ENCODE measurements at regions not wholly inside any gene's neighbourhood (a gene's known extent, or its start where the extent isn't known, plus 50 kb on each side); places are given as distances from the start of the nearest gene placed in this dataset.

DNA sequence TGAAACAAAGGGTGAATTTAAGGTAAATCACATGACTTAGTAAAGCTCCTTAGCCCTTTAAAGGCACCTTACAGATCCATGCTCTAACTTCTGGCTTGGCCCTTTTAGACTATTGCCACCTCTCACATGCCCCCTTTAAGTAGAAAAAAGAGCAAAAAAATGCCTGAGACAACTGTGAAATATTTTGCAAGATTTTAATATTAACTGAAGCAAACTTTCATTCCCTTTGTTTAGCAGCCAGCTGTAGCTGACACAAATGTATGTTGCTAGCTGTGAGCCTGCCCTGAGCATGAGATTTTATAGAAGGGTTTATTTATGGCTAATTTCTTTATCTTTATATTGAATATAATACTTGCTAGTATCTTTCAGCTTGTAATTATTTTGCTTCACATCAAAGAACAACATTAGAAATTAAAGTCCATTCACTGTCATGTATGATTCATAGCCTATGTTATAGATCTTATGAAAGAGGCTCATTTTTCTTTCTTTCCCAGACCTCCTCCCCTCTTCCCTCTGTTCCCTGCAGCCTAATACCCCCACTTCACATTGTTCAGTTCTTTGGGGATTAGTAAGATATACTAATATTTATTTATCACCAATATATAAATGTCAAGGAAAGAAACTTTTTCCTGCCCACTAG lies 637.2 kb upstream of the ZEB2 start:
- Histone ChIP-seq H3K9ac (ENCODE audit: low read depth, low read length) (no peak overlapping the region), H3K4me1 (ENCODE audit: insufficient read depth, low read length) (no peaks in the 10 kb centered on the region), H3K4me3 (ENCODE audit: low read length) (no peak overlapping the region), H3K36me3 (ENCODE audit: insufficient read depth, low read depth, low read length) (no peaks in the 10 kb centered on the region), H3K27ac (ENCODE audit: low read length) (no peak overlapping the region), H3K9me3 (ENCODE audit: insufficient read depth, low read depth, low read length) (no peaks in the 10 kb centered on the region), H3K27me3 (ENCODE audit: insufficient read depth, low read length) (no peaks in the 10 kb centered on the region)

DNA sequence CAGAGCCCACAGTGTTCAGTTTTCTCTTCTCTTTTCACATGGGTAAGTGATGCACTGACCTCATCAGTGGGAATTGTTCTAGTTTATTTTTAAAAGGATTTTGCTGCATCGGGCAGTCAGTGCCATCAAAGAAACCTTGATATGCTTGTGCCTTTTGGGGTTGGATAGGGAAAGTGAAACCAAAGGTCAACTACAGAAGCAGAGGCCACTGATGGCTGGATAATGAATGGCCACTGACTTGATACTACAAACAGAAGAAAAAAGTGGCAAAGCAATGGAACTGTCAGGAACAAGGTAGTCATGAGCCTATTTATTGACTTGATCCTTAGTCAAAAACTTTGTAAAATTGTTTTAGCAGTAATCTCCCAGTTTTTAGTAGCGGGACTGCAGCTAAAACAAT lies 636.3 kb upstream of the ZEB2 start:
- Histone ChIP-seq H3K9me3 (ENCODE audit: insufficient read depth, low read depth, low read length) (no peaks in the 10 kb centered on the region), H3K4me3 (ENCODE audit: low read length) (no peak overlapping the region), H3K27ac (ENCODE audit: low read length) (no peak overlapping the region), H3K36me3 (ENCODE audit: insufficient read depth, low read depth, low read length) (no peaks in the 10 kb centered on the region), H3K4me1 (ENCODE audit: insufficient read depth, low read length) (no peaks in the 10 kb centered on the region), H3K9ac (ENCODE audit: low read depth, low read length) (no peak overlapping the region), H3K27me3 (ENCODE audit: insufficient read depth, low read length) (no peaks in the 10 kb centered on the region)

DNA sequence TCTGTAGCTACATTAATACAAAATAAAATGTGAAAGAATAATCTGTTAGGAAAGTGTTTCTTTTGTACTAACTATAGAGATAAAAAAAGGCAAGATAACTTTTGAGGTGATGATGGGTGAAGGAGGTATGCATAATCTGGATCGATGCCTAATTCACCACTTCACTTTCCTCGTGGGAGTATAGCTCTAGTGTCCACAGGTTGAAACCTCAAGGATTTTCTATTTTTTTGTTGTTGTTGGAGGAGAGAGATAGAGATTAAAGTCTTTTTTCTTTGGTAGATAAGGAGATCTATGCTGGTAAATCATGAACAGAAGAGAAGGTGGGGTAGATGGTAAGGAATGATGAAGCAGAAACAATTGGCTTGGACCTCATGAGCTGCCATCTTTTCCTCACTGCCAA lies 635.3 kb upstream of the ZEB2 start:
- Histone ChIP-seq H3K4me3 (ENCODE audit: low read length) (no peak overlapping the region), H3K4me1 (ENCODE audit: insufficient read depth, low read length) (no peaks in the 10 kb centered on the region), H3K9ac (ENCODE audit: low read depth, low read length) (no peak overlapping the region), H3K36me3 (ENCODE audit: insufficient read depth, low read depth, low read length) (no peaks in the 10 kb centered on the region), H3K27ac (ENCODE audit: low read length) (no peak overlapping the region), H3K9me3 (ENCODE audit: insufficient read depth, low read depth, low read length) (no peaks in the 10 kb centered on the region), H3K27me3 (ENCODE audit: insufficient read depth, low read length) (no peaks in the 10 kb centered on the region)

DNA sequence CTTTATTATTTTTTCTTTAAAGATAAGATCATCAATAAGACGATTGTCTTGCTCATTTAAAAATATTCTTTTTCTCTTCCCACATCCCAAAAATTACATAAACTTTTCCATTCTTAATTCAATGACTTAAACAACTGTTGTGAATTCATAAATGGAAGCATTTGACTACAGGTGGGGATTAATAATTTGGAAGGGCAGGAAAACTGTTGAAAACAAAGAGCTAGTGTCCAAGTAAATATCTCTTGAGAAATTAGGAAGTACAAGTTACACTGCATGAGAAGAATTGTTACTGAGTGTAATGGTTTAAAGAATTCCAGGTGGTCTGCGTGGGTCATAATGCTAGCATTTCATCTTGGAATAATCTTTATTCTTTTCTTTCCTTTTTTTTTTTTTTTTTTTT lies 634.8 kb upstream of the ZEB2 start:
- Histone ChIP-seq H3K27ac (ENCODE audit: low read length) (no peak overlapping the region), H3K36me3 (ENCODE audit: insufficient read depth, low read depth, low read length) (no peaks in the 10 kb centered on the region), H3K4me1 (ENCODE audit: insufficient read depth, low read length) (no peaks in the 10 kb centered on the region), H3K9ac (ENCODE audit: low read depth, low read length) (no peak overlapping the region), H3K9me3 (ENCODE audit: insufficient read depth, low read depth, low read length) (no peaks in the 10 kb centered on the region), H3K4me3 (ENCODE audit: low read length) (no peak overlapping the region), H3K27me3 (ENCODE audit: insufficient read depth, low read length) (no peaks in the 10 kb centered on the region)

DNA sequence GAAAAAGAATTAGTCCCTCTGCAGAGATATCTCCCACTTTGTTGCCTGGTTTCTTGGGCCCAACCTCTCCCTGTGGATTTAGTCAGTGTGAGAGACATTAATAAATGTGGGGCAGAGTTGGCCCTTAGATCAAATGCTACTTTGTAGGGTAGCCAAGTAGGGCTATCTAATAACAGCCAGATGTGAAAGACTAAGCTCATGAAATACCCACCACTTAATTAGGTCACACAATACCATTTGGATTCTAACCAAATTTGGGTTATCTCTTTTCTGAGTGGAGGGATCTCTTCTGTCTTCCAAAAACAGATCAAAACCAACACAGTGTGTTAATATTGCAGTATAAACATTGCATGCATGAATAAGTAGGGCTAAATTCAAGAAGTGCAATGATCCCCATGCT lies 626.8 kb upstream of the ZEB2 start:
- Histone ChIP-seq H3K27ac (ENCODE audit: low read length) (no peak overlapping the region), H3K4me1 (ENCODE audit: insufficient read depth, low read length) (no peaks in the 10 kb centered on the region), H3K36me3 (ENCODE audit: insufficient read depth, low read depth, low read length) (no peaks in the 10 kb centered on the region), H3K9me3 (ENCODE audit: insufficient read depth, low read depth, low read length) (peaks cover 4% of the 10 kb centered on the region; the same call in 1 of the 2 replicates), H3K9ac (ENCODE audit: low read depth, low read length) (no peak overlapping the region), H3K4me3 (ENCODE audit: low read length) (no peak overlapping the region), H3K27me3 (ENCODE audit: insufficient read depth, low read length) (no peaks in the 10 kb centered on the region)

DNA sequence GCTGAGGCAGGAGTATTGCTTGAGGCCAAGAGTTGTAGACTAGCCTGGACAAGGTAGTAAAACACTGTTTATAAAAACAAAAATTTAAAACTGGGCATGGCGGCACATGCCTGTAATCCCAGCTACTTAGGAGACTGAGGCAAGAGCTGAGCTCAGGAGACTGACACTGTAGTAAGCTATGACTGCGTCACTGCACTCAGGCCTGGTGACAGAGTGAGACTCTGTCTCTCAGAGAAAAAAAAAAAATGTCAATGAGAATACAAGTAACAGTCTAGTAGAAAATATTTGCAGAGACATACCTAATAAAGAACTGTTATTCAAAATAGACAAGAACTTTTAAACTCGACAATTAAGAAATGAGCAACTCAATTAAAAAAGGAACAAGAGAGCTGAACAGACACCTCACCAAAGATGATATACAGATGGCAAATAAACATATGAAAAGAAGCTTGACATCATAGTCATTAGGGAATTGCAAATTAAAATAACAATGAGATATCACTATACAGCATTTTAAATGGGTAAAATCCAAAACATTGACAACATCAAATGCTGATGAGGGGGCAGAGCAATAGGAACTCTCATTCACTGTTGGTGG lies 624.3 kb upstream of the ZEB2 start:
- Histone ChIP-seq H3K27me3 (ENCODE audit: insufficient read depth, low read length) (no peaks in the 10 kb centered on the region), H3K9me3 (ENCODE audit: insufficient read depth, low read depth, low read length) (peaks cover 4% of the 10 kb centered on the region; the same call in 1 of the 2 replicates), H3K36me3 (ENCODE audit: insufficient read depth, low read depth, low read length) (no peaks in the 10 kb centered on the region), H3K4me1 (ENCODE audit: insufficient read depth, low read length) (no peaks in the 10 kb centered on the region), H3K4me3 (ENCODE audit: low read length) (no peak overlapping the region), H3K9ac (ENCODE audit: low read depth, low read length) (no peak overlapping the region), H3K27ac (ENCODE audit: low read length) (no peak overlapping the region)

DNA sequence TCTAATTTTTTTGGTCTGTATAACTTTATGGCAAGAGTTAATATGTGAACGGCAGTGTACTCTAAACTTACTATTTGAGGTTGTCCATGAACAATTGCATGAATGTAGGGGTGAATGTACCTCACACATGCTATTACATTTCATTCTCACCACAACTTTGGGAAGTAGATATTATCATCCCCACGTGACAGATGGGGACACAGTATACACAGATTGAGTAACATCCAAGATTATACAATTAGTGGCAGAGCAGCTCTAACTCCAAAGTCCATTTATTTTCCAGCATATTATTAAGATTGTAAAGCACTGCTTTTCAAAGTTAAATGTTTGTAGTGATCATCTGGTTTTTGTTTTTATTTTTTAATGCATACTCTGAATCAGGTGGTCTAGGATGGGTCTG lies 622.1 kb upstream of the ZEB2 start:
- no peak overlapping the region for H3K4me3 ChIP-seq (ENCODE audit: low read length)
- H3K36me3 ChIP-seq (ENCODE audit: insufficient read depth, low read depth, low read length), result no peaks in the 10 kb centered on the region

DNA sequence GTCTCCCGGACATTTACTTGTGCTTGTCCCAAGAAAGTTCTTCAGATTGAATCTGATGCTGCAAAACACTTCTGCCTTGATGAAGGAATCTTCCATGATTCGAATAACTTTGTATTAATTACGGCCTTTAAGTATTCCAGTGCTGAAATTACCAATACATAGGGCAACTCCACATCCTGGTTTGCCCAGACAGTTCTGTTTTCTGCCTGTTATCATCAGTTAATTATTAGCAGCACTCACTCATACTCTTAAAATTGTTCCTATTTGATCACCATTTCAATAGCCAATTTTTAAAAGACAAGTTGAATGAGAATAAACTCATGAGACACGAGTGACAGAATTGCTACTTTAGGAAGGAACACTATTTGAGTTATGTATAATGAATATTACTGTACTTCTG lies 620.7 kb upstream of the ZEB2 start:
- Histone ChIP-seq H3K9ac (ENCODE audit: low read depth, low read length) (no peak overlapping the region), H3K9me3 (ENCODE audit: insufficient read depth, low read depth, low read length) (no peaks in the 10 kb centered on the region), H3K27me3 (ENCODE audit: insufficient read depth, low read length) (no peaks in the 10 kb centered on the region), H3K4me3 (ENCODE audit: low read length) (no peak overlapping the region), H3K27ac (ENCODE audit: low read length) (no peak overlapping the region), H3K36me3 (ENCODE audit: insufficient read depth, low read depth, low read length) (no peaks in the 10 kb centered on the region), H3K4me1 (ENCODE audit: insufficient read depth, low read length) (no peaks in the 10 kb centered on the region)

More for the DNA sequence above, 622.1 kb upstream of the ZEB2 start:
- H3K9ac ChIP-seq (ENCODE audit: low read depth, low read length), result no peak overlapping the region
- no peaks in the 10 kb centered on the region for H3K9me3 ChIP-seq (ENCODE audit: insufficient read depth, low read depth, low read length)
- no peaks in the 10 kb centered on the region for H3K4me1 ChIP-seq (ENCODE audit: insufficient read depth, low read length)
- no peaks in the 10 kb centered on the region for H3K27me3 ChIP-seq (ENCODE audit: insufficient read depth, low read length)
- no peak overlapping the region for H3K27ac ChIP-seq (ENCODE audit: low read length)

DNA sequence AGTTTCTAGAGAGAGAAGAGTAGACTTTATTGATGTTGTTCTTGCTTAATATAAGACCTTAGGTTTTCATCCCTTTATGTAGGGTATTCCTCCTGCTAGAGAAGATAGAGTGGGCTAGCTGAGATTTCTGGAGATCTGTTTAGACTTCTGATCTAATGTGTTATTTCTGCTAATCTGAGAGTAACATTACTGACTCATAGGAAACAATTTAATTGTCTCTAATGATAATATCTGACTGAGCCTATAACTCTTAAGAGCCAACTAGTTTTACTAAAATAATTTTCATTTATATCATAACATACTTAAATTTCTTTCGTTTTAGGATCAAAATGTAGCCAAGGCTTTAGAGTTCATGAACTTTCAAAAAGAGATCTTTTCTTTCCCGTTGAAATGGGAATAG lies 618.7 kb upstream of the ZEB2 start:
- Histone ChIP-seq H3K36me3 (ENCODE audit: insufficient read depth, low read depth, low read length) (no peaks in the 10 kb centered on the region), H3K9me3 (ENCODE audit: insufficient read depth, low read depth, low read length) (no peaks in the 10 kb centered on the region), H3K4me1 (ENCODE audit: insufficient read depth, low read length) (peaks cover 3% of the 10 kb centered on the region; the same call in 1 of the 2 replicates), H3K27ac (ENCODE audit: low read length) (no peak overlapping the region), H3K27me3 (ENCODE audit: insufficient read depth, low read length) (no peaks in the 10 kb centered on the region), H3K9ac (ENCODE audit: low read depth, low read length) (no peak overlapping the region), H3K4me3 (ENCODE audit: low read length) (no peak overlapping the region)

DNA sequence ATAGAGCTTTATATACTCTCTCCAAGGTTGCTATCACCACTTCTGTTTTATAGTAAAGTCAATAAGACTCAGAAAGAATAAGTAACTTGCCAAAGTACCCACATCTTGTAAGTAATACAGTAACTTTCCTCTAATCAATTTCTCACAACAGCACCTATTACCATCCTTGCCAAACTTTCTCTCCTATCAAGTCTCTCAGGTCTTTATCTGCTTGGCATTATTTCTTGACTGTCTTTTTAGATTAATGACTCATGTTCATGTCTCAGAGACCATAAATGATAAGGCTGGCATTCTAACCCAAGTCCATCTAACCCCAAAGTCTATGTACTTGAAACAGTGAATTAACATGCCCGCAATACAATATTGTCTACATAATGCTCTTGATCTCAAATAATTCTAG lies 618.0 kb upstream of the ZEB2 start:
- Histone ChIP-seq H3K27me3 (ENCODE audit: insufficient read depth, low read length) (no peaks in the 10 kb centered on the region), H3K9me3 (ENCODE audit: insufficient read depth, low read depth, low read length) (no peaks in the 10 kb centered on the region), H3K4me3 (ENCODE audit: low read length) (no peak overlapping the region), H3K27ac (ENCODE audit: low read length) (no peak overlapping the region), H3K4me1 (ENCODE audit: insufficient read depth, low read length) (peaks cover 3% of the 10 kb centered on the region; the same call in 1 of the 2 replicates), H3K36me3 (ENCODE audit: insufficient read depth, low read depth, low read length) (no peaks in the 10 kb centered on the region), H3K9ac (ENCODE audit: low read depth, low read length) (no peak overlapping the region)

DNA sequence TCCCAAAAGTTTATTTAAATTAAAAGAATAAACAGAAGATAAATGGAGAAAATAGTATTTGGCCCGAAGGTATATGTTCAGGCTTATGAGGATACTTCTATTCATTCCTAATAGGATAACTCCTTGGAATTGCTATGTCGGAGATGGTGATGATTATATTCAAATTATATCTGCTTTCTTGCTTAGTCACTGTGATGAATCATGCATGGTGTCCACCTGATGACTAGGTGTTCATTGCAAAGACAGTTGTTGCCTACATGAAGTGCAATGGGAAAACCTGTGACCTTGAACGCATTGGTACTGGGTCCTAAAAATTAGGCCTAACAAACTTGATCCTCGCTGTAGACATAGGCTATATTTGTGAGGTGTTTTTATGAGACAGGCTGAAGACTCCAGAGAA lies 617.3 kb upstream of the ZEB2 start:
- Histone ChIP-seq H3K4me3 (ENCODE audit: low read length) (no peak overlapping the region), H3K9me3 (ENCODE audit: insufficient read depth, low read depth, low read length) (no peaks in the 10 kb centered on the region), H3K27ac (ENCODE audit: low read length) (no peak overlapping the region), H3K4me1 (ENCODE audit: insufficient read depth, low read length) (peaks cover 3% of the 10 kb centered on the region; the same call in 1 of the 2 replicates), H3K9ac (ENCODE audit: low read depth, low read length) (no peak overlapping the region), H3K27me3 (ENCODE audit: insufficient read depth, low read length) (no peaks in the 10 kb centered on the region), H3K36me3 (ENCODE audit: insufficient read depth, low read depth, low read length) (no peaks in the 10 kb centered on the region)

DNA sequence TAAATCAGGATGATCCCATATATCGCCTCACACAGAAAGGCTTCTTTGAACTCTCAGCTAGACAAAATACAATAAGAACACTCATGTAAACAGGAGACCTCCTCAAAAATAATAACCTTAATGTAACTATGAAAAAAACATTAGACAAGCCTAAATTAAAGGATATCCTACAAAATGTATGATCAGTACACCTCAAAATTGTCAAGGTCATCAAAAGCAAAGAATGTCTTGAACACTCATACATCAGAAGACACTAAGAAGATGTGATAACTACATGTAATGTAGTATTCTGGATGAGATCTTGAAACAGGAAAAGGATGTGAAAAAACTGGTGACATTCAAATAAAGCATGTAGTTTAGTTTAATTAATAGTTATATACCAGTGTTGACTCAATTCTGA lies 616.8 kb upstream of the ZEB2 start:
- Histone ChIP-seq H3K9me3 (ENCODE audit: insufficient read depth, low read depth, low read length) (no peaks in the 10 kb centered on the region), H3K9ac (ENCODE audit: low read depth, low read length) (no peak overlapping the region), H3K27me3 (ENCODE audit: insufficient read depth, low read length) (no peaks in the 10 kb centered on the region), H3K4me1 (ENCODE audit: insufficient read depth, low read length) (peaks cover 3% of the 10 kb centered on the region; the same call in 1 of the 2 replicates), H3K4me3 (ENCODE audit: low read length) (no peak overlapping the region), H3K36me3 (ENCODE audit: insufficient read depth, low read depth, low read length) (no peaks in the 10 kb centered on the region), H3K27ac (ENCODE audit: low read length) (no peak overlapping the region)
